D721Med (cell line): ENCODE measurements at regions not wholly inside any gene's neighbourhood (a gene's known extent, or its start where the extent isn't known, plus 50 kb on each side); places are given as distances from the start of the nearest gene placed in this dataset.
"Not testable (repeated sequence)": the region's sequence is repeated elsewhere in the genome, so short reads cannot be mapped to it uniquely, and the experiment has no call there.

Source experiments
- DNase-seq: peaks from one replicate; pipeline ENCODE4 v3.0.0; 2011; ENCODE audit warnings: low spot score; ENCODE audit not compliant: insufficient read length
- FAIRE-seq: peaks from 2 replicates; lab custom pipeline; 2011; peaks lifted over from hg19 to GRCh38; lab: Jason Lieb, UNC
- CTCF ChIP-seq: IDR thresholded peaks from 2 replicates; pipeline ENCODE4 v1.5.1; 2012; ENCODE audit warnings: mild to moderate bottlenecking, control low read depth; ENCODE audit not compliant: insufficient read depth; ENCODE audit errors: missing control alignments

GRCh38 chr5:24998641-24999040 lies 353.9 kb upstream of the CDH10 start:
- FAIRE-seq (no peak), DNase-seq (no peak)
- no peak for TF ChIP-seq CTCF

DNA sequence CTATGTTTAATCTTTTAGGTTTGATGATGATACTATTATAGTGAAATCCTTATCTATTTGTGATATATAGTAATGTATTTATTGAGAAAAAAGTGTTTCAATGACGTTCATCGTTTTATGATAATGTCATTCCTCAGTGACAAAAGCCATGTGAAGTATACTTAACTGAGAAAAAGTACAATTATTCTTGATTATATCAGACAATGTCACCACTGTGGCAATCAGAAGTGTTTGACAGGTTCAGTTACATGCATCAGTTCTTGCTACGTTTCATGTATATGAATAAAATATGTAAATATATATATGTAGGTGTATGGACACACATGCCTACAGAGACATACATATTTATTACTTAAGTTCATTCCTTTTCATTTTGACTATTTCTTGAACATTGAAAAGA lies 341.5 kb upstream of the CDH10 start:
- DNase-seq (no peak), FAIRE-seq (no peak)
- no peak for TF ChIP-seq CTCF

- not testable (repeated sequence) for DNase-seq, FAIRE-seq
Measured at GRCh38 chr5:24978552-24978951, 333.8 kb upstream of the CDH10 start.

DNA sequence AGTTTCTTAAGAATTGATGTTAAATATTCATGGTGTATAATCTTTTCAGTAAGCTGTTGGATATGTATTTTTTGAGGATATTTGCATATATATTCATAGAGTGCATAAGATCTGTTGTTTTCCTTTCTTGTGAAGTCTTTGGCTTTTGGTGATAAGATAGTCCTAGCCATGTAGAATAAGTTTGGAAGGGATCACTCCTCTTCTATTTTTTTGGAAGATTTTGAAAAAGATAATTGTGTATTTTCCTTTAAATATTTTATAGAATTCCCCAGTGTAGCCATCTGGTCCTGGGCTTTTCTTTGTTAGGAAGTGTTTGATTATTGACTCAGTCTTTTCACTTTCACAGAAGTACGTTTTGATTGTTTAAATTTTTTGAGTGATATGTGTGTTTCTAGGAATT lies 318.8 kb upstream of the CDH10 start:
- DNase-seq: no peak
- FAIRE-seq: no peak
- no peak for TF ChIP-seq CTCF

GRCh38 chr5:24923400-24923799 lies 278.6 kb upstream of the CDH10 start:
- FAIRE-seq: no peak
- no peak for TF ChIP-seq CTCF

GRCh38 chr5:24918676-24919075 lies 273.9 kb upstream of the CDH10 start:
- DNase-seq: no peak
- no peak for FAIRE-seq
- TF ChIP-seq CTCF: no peak

More at GRCh38 chr5:24923400-24923799, 278.6 kb upstream of the CDH10 start:
- DNase-seq: no peak

DNA sequence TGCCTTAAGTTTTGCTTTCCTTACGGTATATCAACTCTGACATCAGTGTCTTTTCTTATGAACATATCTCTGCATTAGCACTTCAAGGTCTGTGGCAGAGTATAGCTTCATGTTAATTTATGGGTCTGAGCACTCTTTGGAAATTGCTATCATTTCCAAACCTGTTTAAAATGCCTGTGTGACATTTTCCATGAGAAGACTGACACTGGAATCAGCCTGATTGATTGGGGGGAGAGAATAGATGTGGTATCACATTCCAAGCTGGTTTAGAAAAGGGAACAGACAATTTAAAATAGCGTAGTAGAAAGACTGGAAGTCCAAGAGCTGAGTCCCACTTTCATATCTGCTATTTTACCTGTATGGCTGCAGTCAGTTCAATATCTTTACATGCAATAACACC lies 272.1 kb upstream of the CDH10 start:
- no peak for FAIRE-seq
- TF ChIP-seq CTCF: no peak
- no peak for DNase-seq

- TF ChIP-seq CTCF: no peak
- FAIRE-seq (no peak), DNase-seq (no peak)
Measured at GRCh38 chr5:24909210-24909609, 264.4 kb upstream of the CDH10 start.
